Transverse colon (tissue), 4 donors: ENCODE measurements at regions not wholly inside any gene's neighbourhood (a gene's known extent, or its start where the extent isn't known, plus 50 kb on each side); places are given as distances from the start of the nearest gene placed in this dataset.

Experiments
- CTCF ChIP-seq, 5 experiments: fragments of 200-600 bp in 3 of 5; fragments of 450-650 bp in 2 of 5; sonication (generic) in 3 of 5; IDR thresholded peaks; 1 replicate in 2 of 5; 2 replicates in 3 of 5; pipeline ENCODE4 v1.5.1; 2016 to 2017; ENCODE audit warnings: antibody characterized with exemption in 5 of 5, inconsistent platforms in 3 of 5, mild to moderate bottlenecking in 2 of 5, moderate library complexity in 1 of 5
- EP300 ChIP-seq: sonication (generic); formaldehyde crosslinking; IDR thresholded peaks from one replicate; pipeline ENCODE4 v1.6.1; 2017; ENCODE audit warnings: antibody characterized with exemption, low read depth
- POLR2A ChIP-seq: fragments of 450-650 bp; IDR thresholded peaks from one replicate; pipeline ENCODE4 v1.6.1; 2016; ENCODE audit warnings: antibody characterized with exemption, mild to moderate bottlenecking, moderate library complexity
- POLR2AphosphoS5 ChIP-seq, 3 donors: sonication (generic); formaldehyde crosslinking; IDR thresholded peaks; one replicate each; pipeline ENCODE4 v1.6.1; 2016; ENCODE audit warnings: antibody characterized with exemption in 3 of 3

- no peak for TF ChIP-seq CTCF (IDR thresholded peaks at IDR 0.05)
- TF ChIP-seq POLR2A = no peak
- no peak for TF ChIP-seq EP300
- TF ChIP-seq POLR2AphosphoS5 (IDR thresholded peaks at IDR 0.05) = no peak
Measured at GRCh38 chr1:57844382-57844980, 420.6 kb upstream of the DAB1 start.
